ENCODE measurements at regions not wholly inside any gene's neighbourhood (a gene's known extent, or its start where the extent isn't known, plus 50 kb on each side); places are given as distances from the start of the nearest gene placed in this dataset.

GRCh38 chr9:134967547-134967930, 49.8 kb upstream of the FCN1 start:
- no peaks in the 10 kb centered on the region for H3K9me3 ChIP-seq
- no peaks in the 10 kb centered on the region for H3K4me1 ChIP-seq
- intact Hi-C loops (cut with DNase I), result no loop called here
- 33 to 51% methylated on average over 7 to 13 of the region's 13 CpGs for WGBS, 2 donors
- no peaks in the 10 kb centered on the region for H3K36me3 ChIP-seq (replicated peaks in 1 of 2; ENCODE audit: insufficient read depth in 1 of 2, low read depth in 2 of 2)
- no peak overlapping the region for H3K4me3 ChIP-seq
- H3K27ac ChIP-seq, result no peak overlapping the region
- ATAC-seq, result no peak
- no peak for DNase-seq
- no peak for TF ChIP-seq POLR2A (IDR thresholded peaks at IDR 0.05)
- TF ChIP-seq, protein P1, sequence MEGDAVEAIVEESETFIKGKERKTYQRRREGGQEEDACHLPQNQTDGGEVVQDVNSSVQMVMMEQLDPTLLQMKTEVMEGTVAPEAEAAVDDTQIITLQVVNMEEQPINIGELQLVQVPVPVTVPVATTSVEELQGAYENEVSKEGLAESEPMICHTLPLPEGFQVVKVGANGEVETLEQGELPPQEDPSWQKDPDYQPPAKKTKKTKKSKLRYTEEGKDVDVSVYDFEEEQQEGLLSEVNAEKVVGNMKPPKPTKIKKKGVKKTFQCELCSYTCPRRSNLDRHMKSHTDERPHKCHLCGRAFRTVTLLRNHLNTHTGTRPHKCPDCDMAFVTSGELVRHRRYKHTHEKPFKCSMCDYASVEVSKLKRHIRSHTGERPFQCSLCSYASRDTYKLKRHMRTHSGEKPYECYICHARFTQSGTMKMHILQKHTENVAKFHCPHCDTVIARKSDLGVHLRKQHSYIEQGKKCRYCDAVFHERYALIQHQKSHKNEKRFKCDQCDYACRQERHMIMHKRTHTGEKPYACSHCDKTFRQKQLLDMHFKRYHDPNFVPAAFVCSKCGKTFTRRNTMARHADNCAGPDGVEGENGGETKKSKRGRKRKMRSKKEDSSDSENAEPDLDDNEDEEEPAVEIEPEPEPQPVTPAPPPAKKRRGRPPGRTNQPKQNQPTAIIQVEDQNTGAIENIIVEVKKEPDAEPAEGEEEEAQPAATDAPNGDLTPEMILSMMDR (IDR thresholded peaks at IDR 0.05), result no peak
- peaks cover 0 to 11% of the 10 kb centered on the region in 2 donors for H3K27me3 ChIP-seq

DNA sequence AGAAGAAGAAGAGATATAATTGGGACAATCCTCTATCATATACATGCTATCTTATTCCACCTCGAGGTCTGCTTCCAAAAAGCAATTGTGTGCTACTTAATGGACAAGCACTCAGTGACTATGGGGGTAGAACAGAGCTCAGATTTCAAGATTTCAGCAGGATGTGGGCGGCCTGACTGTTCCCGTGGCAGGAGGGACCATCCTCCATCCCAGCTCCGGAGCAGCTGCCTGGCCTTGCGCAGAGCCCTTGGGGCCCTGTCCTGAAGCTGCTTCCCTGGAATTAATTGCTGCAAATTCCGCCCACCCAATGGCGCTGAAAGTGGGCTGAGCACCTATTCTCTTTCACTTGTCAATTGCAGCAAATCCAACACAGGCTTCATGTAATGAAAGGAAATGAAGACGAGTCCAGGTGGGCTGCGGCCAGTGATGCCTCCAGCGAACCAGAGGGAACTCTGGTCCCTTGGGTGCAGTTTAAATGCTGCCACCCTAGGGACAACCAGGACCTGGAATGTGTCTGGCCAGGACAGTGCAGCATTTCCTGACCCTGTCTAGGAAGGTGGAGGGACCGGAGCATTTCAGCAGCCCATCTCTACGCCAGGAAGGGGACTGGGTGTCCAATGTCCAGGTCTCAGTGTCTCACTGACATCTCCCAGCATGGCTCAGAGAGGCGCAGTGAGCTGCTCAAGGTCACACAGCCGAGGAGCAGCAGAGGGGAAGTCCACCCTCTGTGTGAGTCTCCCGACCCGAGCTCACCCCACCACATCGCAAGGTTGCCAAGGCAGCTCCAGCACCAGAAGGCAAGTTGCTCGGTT, 50.5 kb upstream of the FCN1 start:
- no peaks in the 10 kb centered on the region for H3K4me1 ChIP-seq
- ATAC-seq, result no peak
- H3K27me3 ChIP-seq, result peaks cover 0 to 11% of the 10 kb centered on the region in 2 donors
- no peaks in the 10 kb centered on the region for H3K36me3 ChIP-seq (replicated peaks in 1 of 2; ENCODE audit: insufficient read depth in 1 of 2, low read depth in 2 of 2)
- WGBS, 2 donors, result 37 to 48% methylated on average over 16 to 18 of the region's 18 CpGs
- TF ChIP-seq, protein P1 (IDR thresholded peaks at IDR 0.05), result no peak
- no peak for TF ChIP-seq POLR2A (IDR thresholded peaks at IDR 0.05)
- no peak for DNase-seq
- H3K27ac ChIP-seq, result no peak overlapping the region
- no peak overlapping the region for H3K4me3 ChIP-seq
- H3K9me3 ChIP-seq, result no peaks in the 10 kb centered on the region
- intact Hi-C loops (cut with DNase I), result no loop called here

DNA sequence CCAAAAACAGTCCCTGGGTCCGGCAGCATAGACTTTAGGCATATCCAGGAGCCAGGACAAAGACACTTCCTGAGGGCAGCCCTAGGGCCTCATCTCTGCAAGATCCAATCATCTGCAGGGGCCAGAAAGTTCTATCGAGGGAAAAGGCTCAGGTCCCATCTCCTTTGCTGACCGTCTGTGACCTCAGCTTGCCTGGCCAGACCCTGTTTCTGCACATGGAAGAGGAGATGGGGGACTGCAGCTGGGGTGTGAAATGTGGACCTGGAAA, 51.0 kb upstream of the FCN1 start:
- Histone ChIP-seq H3K36me3 (replicated peaks in 1 of 2; ENCODE audit: insufficient read depth in 1 of 2, low read depth in 2 of 2) (no peaks in the 10 kb centered on the region), H3K27me3 (peaks cover 0 to 11% of the 10 kb centered on the region in 2 donors), H3K4me3 (no peak overlapping the region), H3K9me3 (no peaks in the 10 kb centered on the region), H3K4me1 (no peaks in the 10 kb centered on the region), H3K27ac (no peak overlapping the region)
- 40 to 62% methylated on average over 1 to 3 of the region's 3 CpGs for WGBS, 2 donors
- intact Hi-C loops (cut with DNase I), result no loop called here
- ATAC-seq (no peak), DNase-seq (no peak)
- TF ChIP-seq, protein P1 (IDR thresholded peaks at IDR 0.05), result no peak
- no peak for TF ChIP-seq POLR2A (IDR thresholded peaks at IDR 0.05)

GRCh38 chr9:134969156-134970045, 51.7 kb upstream of the FCN1 start:
- ATAC-seq (no peak), DNase-seq (no peak)
- H3K27ac ChIP-seq, result no peak overlapping the region
- H3K27me3 ChIP-seq, result peaks cover 0 to 11% of the 10 kb centered on the region in 2 donors
- no peaks in the 10 kb centered on the region for H3K36me3 ChIP-seq (replicated peaks in 1 of 2; ENCODE audit: insufficient read depth in 1 of 2, low read depth in 2 of 2)
- WGBS, 2 donors, result 52 to 61% methylated on average over 15 of the region's 15 CpGs
- no peak overlapping the region for H3K4me3 ChIP-seq
- no peaks in the 10 kb centered on the region for H3K4me1 ChIP-seq
- no peaks in the 10 kb centered on the region for H3K9me3 ChIP-seq
- intact Hi-C loops (cut with DNase I), result no loop called here
- no peak for TF ChIP-seq POLR2A (IDR thresholded peaks at IDR 0.05)
- TF ChIP-seq, protein P1 (IDR thresholded peaks at IDR 0.05), result no peak
